SK-N-MC (cell line): ENCODE measurements at regions not wholly inside any gene's neighbourhood (a gene's known extent, or its start where the extent isn't known, plus 50 kb on each side); places are given as distances from the start of the nearest gene placed in this dataset.

Source experiments
- DNase-seq: peaks from one replicate; pipeline ENCODE4 v3.0.0-alpha.2; 2011; ENCODE audit warnings: low read depth, low spot score
- H3K27ac ChIP-seq: fragments of 200-600 bp; sonication (generic); 2 replicates; pipeline ENCODE4 v1.5.1; 2016; ENCODE audit warnings: mixed run types
- H3K36me3 ChIP-seq: fragments of 200-600 bp; sonication (generic); 2 replicates; pipeline ENCODE4 v1.6.1; 2017; ENCODE audit warnings: antibody characterized with exemption, low read length, mixed read lengths; ENCODE audit not compliant: insufficient read depth
- H3K4me3 ChIP-seq: fragments of 200-600 bp; sonication (generic); 2 replicates; pipeline ENCODE4 v1.5.1; 2016
- H3K9ac ChIP-seq: fragments of 200-600 bp; sonication (generic); 2 replicates; pipeline ENCODE4 v1.8.0; 2017; ENCODE audit warnings: mixed run types, mixed read lengths; ENCODE audit not compliant: insufficient read length
- H3K9me3 ChIP-seq: fragments of 200-600 bp; sonication (generic); 2 replicates; pipeline ENCODE4 v1.6.1; 2017; ENCODE audit warnings: low read depth, mild to moderate bottlenecking, antibody characterized with exemption, low read length, moderate library complexity, mixed read lengths
- EZH2 ChIP-seq: fragments of 200-600 bp; sonication (generic); IDR thresholded peaks from one replicate; pipeline ENCODE4 v1.6.1; 2017; ENCODE audit warnings: antibody characterized with exemption
- FOXP2 ChIP-seq: optimal IDR thresholded peaks from 2 replicates; pipeline ENCODE3; 2011; ENCODE audit warnings: mild to moderate bottlenecking, moderate library complexity; ENCODE audit not compliant: insufficient read depth; ENCODE audit errors: extremely low read length, control extremely low read depth
- POLR2AphosphoS5 ChIP-seq: IDR thresholded peaks from 2 replicates; pipeline ENCODE4 v1.6.1; 2012; ENCODE audit warnings: mild to moderate bottlenecking, low read depth, low read length, borderline replicate concordance

GRCh38 chr20:5492937-5493336, 117.9 kb downstream of the GPCPD1 start:
- Histone ChIP-seq H3K9me3 (no peaks in the 10 kb centered on the region), H3K4me3 (no peak overlapping the region), H3K9ac (no peak overlapping the region), H3K36me3 (no peaks in the 10 kb centered on the region), H3K27ac (no peak overlapping the region)
- no peak for DNase-seq
- TF ChIP-seq POLR2AphosphoS5, result no peak
- TF ChIP-seq EZH2, result no peak
- TF ChIP-seq FOXP2, result no peak

GRCh38 chr20:5491455-5491854, 119.4 kb downstream of the GPCPD1 start:
- no peak overlapping the region for H3K9ac ChIP-seq
- no peak overlapping the region for H3K27ac ChIP-seq
- H3K4me3 ChIP-seq, result no peak overlapping the region
- no peaks in the 10 kb centered on the region for H3K36me3 ChIP-seq
- no peaks in the 10 kb centered on the region for H3K9me3 ChIP-seq
- no peak for DNase-seq
- no peak for TF ChIP-seq EZH2
- no peak for TF ChIP-seq FOXP2
- TF ChIP-seq POLR2AphosphoS5, result no peak

GRCh38 chr20:5489601-5490000, 121.2 kb downstream of the GPCPD1 start:
- H3K9me3 ChIP-seq, result no peaks in the 10 kb centered on the region
- H3K4me3 ChIP-seq, result no peak overlapping the region
- no peak for DNase-seq
- H3K36me3 ChIP-seq, result no peaks in the 10 kb centered on the region
- H3K9ac ChIP-seq, result no peak overlapping the region
- TF ChIP-seq FOXP2 (no peak), POLR2AphosphoS5 (no peak)
- no peak overlapping the region for H3K27ac ChIP-seq

- Histone ChIP-seq H3K9ac (no peak overlapping the region), H3K9me3 (no peaks in the 10 kb centered on the region), H3K4me3 (no peak overlapping the region), H3K27ac (no peak overlapping the region), H3K36me3 (no peaks in the 10 kb centered on the region)
- no peak for TF ChIP-seq POLR2AphosphoS5
- no peak for TF ChIP-seq EZH2
- no peak for TF ChIP-seq FOXP2
- DNase-seq, result no peak
Measured at GRCh38 chr20:5488823-5489222, 122.0 kb downstream of the GPCPD1 start.

- no peaks in the 10 kb centered on the region for H3K9me3 ChIP-seq
- no peak overlapping the region for H3K9ac ChIP-seq
- no peak overlapping the region for H3K4me3 ChIP-seq
- no peak overlapping the region for H3K27ac ChIP-seq
- TF ChIP-seq FOXP2 (no peak), POLR2AphosphoS5 (no peak), EZH2 (no peak)
- H3K36me3 ChIP-seq, result no peaks in the 10 kb centered on the region
- DNase-seq, result no peak
Measured at GRCh38 chr20:5486377-5487054, 124.3 kb downstream of the GPCPD1 start.

GRCh38 chr20:5484926-5485325, 125.9 kb downstream of the GPCPD1 start:
- H3K9me3 ChIP-seq, result no peaks in the 10 kb centered on the region
- DNase-seq, result no peak
- no peak overlapping the region for H3K27ac ChIP-seq
- no peaks in the 10 kb centered on the region for H3K36me3 ChIP-seq
- H3K4me3 ChIP-seq, result no peak overlapping the region
- TF ChIP-seq POLR2AphosphoS5 (no peak), FOXP2 (no peak), EZH2 (no peak)
- H3K9ac ChIP-seq, result no peak overlapping the region

- no peak for DNase-seq
Measured at GRCh38 chr20:5484346-5484745, 126.5 kb downstream of the GPCPD1 start.

GRCh38 chr20:5482791-5483190, 128.0 kb downstream of the GPCPD1 start:
- no peaks in the 10 kb centered on the region for H3K9me3 ChIP-seq
- H3K27ac ChIP-seq, result no peak overlapping the region
- H3K4me3 ChIP-seq, result no peak overlapping the region
- TF ChIP-seq FOXP2 (no peak), EZH2 (no peak)
- H3K36me3 ChIP-seq, result no peaks in the 10 kb centered on the region
- DNase-seq, result no peak
- H3K9ac ChIP-seq, result no peak overlapping the region

More at GRCh38 chr20:5484346-5484745, 126.5 kb downstream of the GPCPD1 start:
- no peaks in the 10 kb centered on the region for H3K36me3 ChIP-seq
- no peak overlapping the region for H3K27ac ChIP-seq
- TF ChIP-seq FOXP2 (no peak), EZH2 (no peak), POLR2AphosphoS5 (no peak)
- no peak overlapping the region for H3K4me3 ChIP-seq
- no peak overlapping the region for H3K9ac ChIP-seq
- no peaks in the 10 kb centered on the region for H3K9me3 ChIP-seq

- Histone ChIP-seq H3K27ac (no peak overlapping the region), H3K36me3 (no peaks in the 10 kb centered on the region), H3K9ac (no peak overlapping the region), H3K4me3 (no peak overlapping the region), H3K9me3 (no peaks in the 10 kb centered on the region)
- TF ChIP-seq FOXP2 (no peak), POLR2AphosphoS5 (no peak), EZH2 (no peak)
- no peak for DNase-seq
Measured at GRCh38 chr20:5481872-5482271, 128.9 kb downstream of the GPCPD1 start.
